ENCODE measurements at regions not wholly inside any gene's neighbourhood (a gene's known extent, or its start where the extent isn't known, plus 50 kb on each side); places are given as distances from the start of the nearest gene placed in this dataset.

DNA sequence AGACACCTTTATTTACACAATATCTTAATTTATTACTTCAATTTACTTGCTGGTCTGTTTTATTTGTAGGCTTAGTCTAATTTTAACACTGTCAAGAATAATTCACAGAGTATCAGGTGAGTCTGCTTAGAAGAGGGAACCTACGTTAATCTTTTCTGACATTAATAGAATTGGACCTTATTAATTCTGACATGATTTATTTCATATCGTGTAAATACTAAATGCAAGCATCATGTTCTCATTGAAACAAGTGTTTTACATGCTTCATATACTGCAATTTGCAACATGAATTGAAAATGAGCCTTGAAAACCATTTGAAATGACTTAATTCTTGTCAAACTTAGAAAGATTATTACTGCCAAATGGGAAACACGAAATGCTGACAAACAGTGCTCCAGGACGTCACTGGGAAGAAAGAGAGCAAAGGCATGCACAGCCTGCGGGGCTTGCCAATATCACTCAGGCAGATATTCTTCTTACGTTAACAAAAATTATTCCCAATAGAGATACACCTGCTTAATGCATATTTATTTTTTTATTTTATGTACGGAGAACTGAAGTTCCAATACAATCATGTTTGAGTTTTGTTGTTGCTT is 282.0 kb upstream of the AKR1E2 start:
- no peak overlapping the region for H3K27ac Mint-ChIP-seq
- no peak for TF ChIP-seq EZH2 (IDR thresholded peaks at IDR 0.05; ENCODE audit: borderline replicate concordance, insufficient read depth, low read depth, low read length, poor library complexity, severe bottlenecking)
- TF ChIP-seq CTCF (IDR thresholded peaks at IDR 0.05): no peak
- 100% methylated on average over 2 of the region's 7 CpGs for WGBS (ENCODE audit: insufficient coverage)
- H3K9me3 Mint-ChIP-seq (ENCODE audit: insufficient read depth): no peaks in the 10 kb centered on the region
- Histone ChIP-seq H2AFZ (ENCODE audit: insufficient read depth, low read depth, low read length, poor library complexity, severe bottlenecking) (no peak overlapping the region), H3K9ac (ENCODE audit: low read length) (no peak overlapping the region), H3K27ac (ENCODE audit: low read length in 2 of 2) (no peak overlapping the region), H4K20me1 (ENCODE audit: control insufficient read depth, insufficient read depth, low read length, poor library complexity, severe bottlenecking) (no peaks in the 10 kb centered on the region), H3K4me2 (replicated peaks; ENCODE audit: low read depth, low read length, poor library complexity, severe bottlenecking) (no peak overlapping the region), H3K36me3 (replicated peaks in 1 of 2; ENCODE audit: control extremely low read depth in 1 of 2, control insufficient read depth in 1 of 2, extremely low read depth in 1 of 2, insufficient read depth in 2 of 2, low read length in 1 of 2) (no peaks in the 10 kb centered on the region), H3K4me3 (ENCODE audit: control extremely low read depth in 1 of 5, extremely low read depth in 1 of 5, insufficient read depth in 1 of 5, low read depth in 2 of 5, low read length in 4 of 5) (no peak overlapping the region), H3K4me1 (ENCODE audit: control insufficient read depth in 2 of 2, insufficient read depth in 2 of 2, low read length in 2 of 2) (no peaks in the 10 kb centered on the region), H3K27me3 (replicated peaks in 1 of 4; ENCODE audit: control extremely low read depth in 1 of 4, control insufficient read depth in 3 of 4, insufficient read depth in 4 of 4, low read length in 3 of 4) (no peaks in the 10 kb centered on the region), H3K79me2 (ENCODE audit: control insufficient read depth, insufficient read depth, low read length) (no peaks in the 10 kb centered on the region), H3K9me3 (ENCODE audit: control extremely low read depth in 1 of 3, control insufficient read depth in 2 of 3, insufficient read depth in 1 of 3, low read length in 2 of 3) (peaks cover 0 to 7% (median 0%) of the 10 kb centered on the region in 3 donors)
- ChIA-PET CTCF (no interaction called here), POLR2A (no interaction called here)
- peaks cover 19% of the 10 kb centered on the region for H3K27me3 Mint-ChIP-seq
- intact Hi-C loops (cut with micrococcal nuclease): no loop called here
- no peak for ATAC-seq (ENCODE audit: low read depth)
- DNase-seq: no peak
- no peaks in the 10 kb centered on the region for H3K4me1 Mint-ChIP-seq
- no peak overlapping the region for H3K4me3 Mint-ChIP-seq

DNA sequence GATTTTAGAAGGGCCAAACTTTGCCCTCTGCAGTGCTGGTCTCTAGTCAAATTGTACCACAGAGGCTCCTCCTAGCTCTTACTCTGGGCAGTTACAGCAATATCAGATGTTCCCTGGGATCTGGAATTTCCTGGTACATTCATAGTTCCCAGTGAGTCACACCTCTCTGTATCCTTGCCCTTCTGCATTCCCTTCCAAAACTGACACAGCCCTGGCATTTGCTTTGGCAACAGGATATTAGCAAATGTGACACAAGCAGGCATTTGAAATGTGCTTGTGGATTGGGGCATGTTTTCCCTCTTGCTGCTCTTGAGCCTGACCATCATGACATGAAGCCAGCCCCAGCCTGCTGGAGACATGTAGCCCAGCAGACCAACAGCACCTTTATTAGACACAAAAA is 284.7 kb upstream of the AKR1E2 start:
- peaks cover 9% of the 10 kb centered on the region for H3K27me3 Mint-ChIP-seq
- Histone ChIP-seq H3K9ac (ENCODE audit: low read length) (no peak overlapping the region), H3K4me1 (ENCODE audit: control insufficient read depth in 2 of 2, insufficient read depth in 2 of 2, low read length in 2 of 2) (no peaks in the 10 kb centered on the region), H3K27ac (ENCODE audit: low read length in 2 of 2) (no peak overlapping the region), H4K20me1 (ENCODE audit: control insufficient read depth, insufficient read depth, low read length, poor library complexity, severe bottlenecking) (no peaks in the 10 kb centered on the region), H3K79me2 (ENCODE audit: control insufficient read depth, insufficient read depth, low read length) (no peaks in the 10 kb centered on the region), H3K4me3 (ENCODE audit: control extremely low read depth in 1 of 5, extremely low read depth in 1 of 5, insufficient read depth in 1 of 5, low read depth in 2 of 5, low read length in 4 of 5) (no peak overlapping the region), H3K4me2 (replicated peaks; ENCODE audit: low read depth, low read length, poor library complexity, severe bottlenecking) (no peak overlapping the region), H3K36me3 (replicated peaks in 1 of 2; ENCODE audit: control extremely low read depth in 1 of 2, control insufficient read depth in 1 of 2, extremely low read depth in 1 of 2, insufficient read depth in 2 of 2, low read length in 1 of 2) (no peaks in the 10 kb centered on the region), H3K9me3 (ENCODE audit: control extremely low read depth in 1 of 3, control insufficient read depth in 2 of 3, insufficient read depth in 1 of 3, low read length in 2 of 3) (peaks cover 0 to 7% (median 5%) of the 10 kb centered on the region in 3 donors), H3K27me3 (replicated peaks in 1 of 4; ENCODE audit: control extremely low read depth in 1 of 4, control insufficient read depth in 3 of 4, insufficient read depth in 4 of 4, low read length in 3 of 4) (no peaks in the 10 kb centered on the region), H2AFZ (ENCODE audit: insufficient read depth, low read depth, low read length, poor library complexity, severe bottlenecking) (no peak overlapping the region)
- no peaks in the 10 kb centered on the region for H3K9me3 Mint-ChIP-seq (ENCODE audit: insufficient read depth)
- no peaks in the 10 kb centered on the region for H3K4me1 Mint-ChIP-seq
- H3K4me3 Mint-ChIP-seq: no peak overlapping the region
- intact Hi-C loops (cut with micrococcal nuclease): no loop called here
- DNase-seq (no peak), ATAC-seq (ENCODE audit: low read depth) (no peak)
- TF ChIP-seq CTCF (IDR thresholded peaks at IDR 0.05) (no peak), EZH2 (IDR thresholded peaks at IDR 0.05; ENCODE audit: borderline replicate concordance, insufficient read depth, low read depth, low read length, poor library complexity, severe bottlenecking) (no peak)
- H3K27ac Mint-ChIP-seq: no peak overlapping the region
- POLR2A ChIA-PET: no interaction called here
- CTCF ChIA-PET: no interaction called here

Measured in B cell (primary cell).